GM23248 (cell line): ENCODE measurements at regions not wholly inside any gene's neighbourhood (a gene's known extent, or its start where the extent isn't known, plus 50 kb on each side); places are given as distances from the start of the nearest gene placed in this dataset.
A peak's percentile ranks its signal among the peaks of the same experiment; 100 is the strongest.

Experiments
- DNase-seq: peaks from one replicate; pipeline ENCODE4 v3.0.0-alpha.2; 2015
- H2AFZ ChIP-seq: fragments of 200-600 bp; sonication (generic); 2 replicates; pipeline ENCODE4 v1.6.1; 2016; ENCODE audit warnings: antibody characterized with exemption
- H3F3A ChIP-seq: fragments of 200-600 bp; sonication (generic); 2 replicates; pipeline ENCODE4 v1.6.1; 2016; ENCODE audit warnings: mild to moderate bottlenecking, antibody characterized with exemption, mixed run types; ENCODE audit not compliant: insufficient read depth
- H3K27ac ChIP-seq: fragments of 200-600 bp; sonication (generic); 2 replicates; pipeline ENCODE4 v1.5.1; 2016; ENCODE audit warnings: mild to moderate bottlenecking
- H3K27me3 ChIP-seq: fragments of 200-600 bp; sonication (generic); replicated peaks from 2 replicates; pipeline ENCODE4 v1.6.1; 2016; ENCODE audit warnings: mild to moderate bottlenecking; ENCODE audit not compliant: insufficient read depth
- H3K36me3 ChIP-seq: fragments of 200-600 bp; sonication (generic); 2 replicates; pipeline ENCODE4 v1.6.1; 2016; ENCODE audit warnings: low read depth, mild to moderate bottlenecking
- H3K4me1 ChIP-seq: fragments of 200-600 bp; sonication (generic); 2 replicates; pipeline ENCODE4 v1.6.1; 2016; ENCODE audit warnings: mild to moderate bottlenecking; ENCODE audit not compliant: insufficient read depth
- H3K4me2 ChIP-seq: fragments of 200-600 bp; sonication (generic); one replicate; pipeline ENCODE4 v1.6.1; 2016; ENCODE audit warnings: mild to moderate bottlenecking; ENCODE audit not compliant: unreplicated experiment
- H3K4me3 ChIP-seq: fragments of 200-600 bp; sonication (generic); 2 replicates; pipeline ENCODE4 v1.5.1; 2016; ENCODE audit warnings: mild to moderate bottlenecking
- H3K79me2 ChIP-seq: fragments of 200-600 bp; sonication (generic); 2 replicates; pipeline ENCODE4 v1.6.1; 2016; ENCODE audit warnings: mild to moderate bottlenecking; ENCODE audit not compliant: insufficient read depth
- H3K9ac ChIP-seq: fragments of 200-600 bp; sonication (generic); 2 replicates; pipeline ENCODE4 v1.6.1; 2016; ENCODE audit warnings: mild to moderate bottlenecking
- H3K9me2 ChIP-seq: fragments of 200-600 bp; sonication (generic); 2 replicates; pipeline ENCODE4 v1.6.1; 2016; ENCODE audit warnings: mixed run types, mild to moderate bottlenecking, moderate library complexity; ENCODE audit not compliant: insufficient read depth
- H3K9me3 ChIP-seq: fragments of 200-600 bp; sonication (generic); one replicate; pipeline ENCODE4 v1.6.1; 2017; ENCODE audit warnings: low read depth
- H4K20me1 ChIP-seq: fragments of 200-600 bp; sonication (generic); 2 replicates; pipeline ENCODE4 v1.6.0; 2016; ENCODE audit not compliant: insufficient read depth
- EZH2 ChIP-seq: fragments of 200-600 bp; sonication (generic); IDR thresholded peaks from 2 replicates; pipeline ENCODE4 v1.6.1; 2018; ENCODE audit warnings: antibody characterized with exemption, mild to moderate bottlenecking; ENCODE audit not compliant: insufficient read depth, poor library complexity, severe bottlenecking
- EZH2phosphoT487 ChIP-seq: fragments of 200-600 bp; sonication (generic); IDR thresholded peaks from 2 replicates; pipeline ENCODE4 v1.6.1; 2018; ENCODE audit warnings: antibody characterized with exemption, moderate library complexity, mild to moderate bottlenecking, low read depth; ENCODE audit not compliant: insufficient read depth
- WGBS, 2 experiments: methylation state at CpG; one replicate each; pipeline ENCODE4 v1.1.6; 2015 to 2017; ENCODE audit warnings: low lambda C conversion rate in 2 of 2, low coverage in 1 of 2; ENCODE audit errors: missing lambda C conversion rate in 2 of 2; 5-methylcytosine and 5-hydroxymethylcytosine counted together
- in situ Hi-C: fragments of 300-500 bp; cut with MboI; formaldehyde crosslinking; loops from 2 replicates; pipeline ENCODE4 v1.15.0; 2020

DNA sequence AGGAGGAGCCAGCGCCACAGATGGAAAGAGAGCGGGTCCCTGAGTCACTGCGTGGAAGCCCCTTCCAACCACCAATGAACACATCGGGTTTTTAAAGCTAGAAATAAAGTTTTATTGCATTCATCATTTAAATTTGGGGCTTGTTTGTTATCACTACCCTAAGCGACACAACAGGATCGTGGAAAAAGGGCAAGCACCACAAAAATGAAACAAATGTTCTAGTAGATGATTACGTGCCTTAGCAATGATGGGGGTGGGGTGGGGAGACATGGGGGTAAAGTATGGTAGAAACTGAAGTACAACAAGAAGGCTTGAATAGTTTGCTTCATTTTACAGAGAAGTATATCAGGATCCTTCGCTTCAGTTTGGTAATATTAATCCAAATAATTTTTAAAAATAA lies 221.6 kb upstream of the ATP10A start:
- H3K27me3 ChIP-seq, result no peaks in the 10 kb centered on the region
- no peaks in the 10 kb centered on the region for H3K79me2 ChIP-seq
- no peak for DNase-seq
- no peaks in the 10 kb centered on the region for H3K9me3 ChIP-seq
- peaks cover 48% of the 10 kb centered on the region for H3F3A ChIP-seq
- H3K4me1 ChIP-seq, result peaks cover 32% of the 10 kb centered on the region
- TF ChIP-seq EZH2, result no peak
- no peak for TF ChIP-seq EZH2phosphoT487
- no peak overlapping the region for H3K4me3 ChIP-seq
- no peaks in the 10 kb centered on the region for H4K20me1 ChIP-seq
- WGBS, 2 experiments, result 93 to 99% methylated on average over 8 of the region's 8 CpGs
- no peak overlapping the region for H3K9ac ChIP-seq
- no peak overlapping the region for H2AFZ ChIP-seq
- H3K36me3 ChIP-seq, result no peaks in the 10 kb centered on the region
- in situ Hi-C loops, result no loop called here
- H3K9me2 ChIP-seq, result 0 out of 2 replicates have a peak, but pooled peaks cover 5% of the 10 kb centered on the region
- H3K4me2 ChIP-seq, result no peak overlapping the region
- H3K27ac ChIP-seq, result no peak overlapping the region

- Histone ChIP-seq H3K4me1 (peaks cover 35% of the 10 kb centered on the region), H2AFZ (peak overlapping the region; percentile 95), H3K4me2 (peak overlapping the region; percentile 73), H3K36me3 (no peaks in the 10 kb centered on the region), H3K9ac (0 out of 2 replicates have a peak overlapping the region, but pooled peaks have one; percentile 80), H3K27me3 (no peaks in the 10 kb centered on the region), H3K4me3 (no peak overlapping the region), H3K9me3 (no peaks in the 10 kb centered on the region), H3K27ac (no peak overlapping the region), H3K79me2 (no peaks in the 10 kb centered on the region), H3K9me2 (no peaks in the 10 kb centered on the region), H3F3A (peaks cover 48% of the 10 kb centered on the region), H4K20me1 (no peaks in the 10 kb centered on the region)
- in situ Hi-C loops, result no loop called here
- TF ChIP-seq EZH2, result no peak
- TF ChIP-seq EZH2phosphoT487, result no peak
- 13 to 17% methylated on average over 2 of the region's 2 CpGs for WGBS, 2 experiments
- DNase-seq, result peak; percentile 39
Observed at GRCh38 chr15:26083896-26084295, 220.8 kb upstream of the ATP10A start.

DNA sequence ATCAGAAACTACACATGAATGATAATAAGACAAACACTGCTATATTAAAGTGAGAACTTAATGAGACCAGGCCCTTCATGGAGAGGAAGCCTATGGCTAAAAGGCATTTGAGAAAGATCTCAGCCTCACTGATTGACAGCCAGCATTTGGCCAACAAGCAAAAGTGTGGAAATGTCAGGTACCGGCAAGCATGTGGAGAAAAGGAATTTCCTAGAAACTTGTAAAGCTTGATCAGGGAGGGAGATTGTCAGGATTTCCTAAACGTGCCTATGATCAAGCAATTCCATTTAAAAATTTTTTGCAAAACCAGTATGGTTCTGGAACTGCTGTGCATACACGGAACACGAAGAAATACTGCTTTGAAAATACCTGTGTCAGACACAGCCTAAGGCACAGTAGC lies 220.3 kb upstream of the ATP10A start:
- 74 to 82% methylated on average over 4 of the region's 4 CpGs for WGBS, 2 experiments
- H3K9ac ChIP-seq, result peak overlapping the region; percentile 80
- peak overlapping the region; percentile 88 for H3K4me3 ChIP-seq
- no peaks in the 10 kb centered on the region for H3K9me2 ChIP-seq
- H2AFZ ChIP-seq, result peak overlapping the region; percentile 95
- H4K20me1 ChIP-seq, result no peaks in the 10 kb centered on the region
- peaks cover 48% of the 10 kb centered on the region for H3F3A ChIP-seq
- in situ Hi-C loops, result no loop called here
- no peak overlapping the region for H3K27ac ChIP-seq
- H3K27me3 ChIP-seq, result no peaks in the 10 kb centered on the region
- H3K36me3 ChIP-seq, result no peaks in the 10 kb centered on the region
- no peak for TF ChIP-seq EZH2phosphoT487
- no peak for TF ChIP-seq EZH2
- DNase-seq, result no peak
- H3K4me2 ChIP-seq, result peak overlapping the region; percentile 73
- peaks cover 38% of the 10 kb centered on the region for H3K4me1 ChIP-seq
- no peaks in the 10 kb centered on the region for H3K9me3 ChIP-seq
- no peaks in the 10 kb centered on the region for H3K79me2 ChIP-seq

- no peaks in the 10 kb centered on the region for H3K36me3 ChIP-seq
- no peaks in the 10 kb centered on the region for H3K79me2 ChIP-seq
- DNase-seq, result peak; percentile 97
- peak overlapping the region; percentile 71 for H3K27ac ChIP-seq
- in situ Hi-C loops, result no loop called here
- no peaks in the 10 kb centered on the region for H3K27me3 ChIP-seq
- peak overlapping the region; percentile 88 for H3K4me3 ChIP-seq
- no peaks in the 10 kb centered on the region for H4K20me1 ChIP-seq
- 1 to 3% methylated on average over 47 to 48 of the region's 48 CpGs for WGBS, 2 experiments
- TF ChIP-seq EZH2 (no peak), EZH2phosphoT487 (no peak)
- peak overlapping the region; percentile 80 for H3K9ac ChIP-seq
- peak overlapping the region; percentile 73 for H3K4me2 ChIP-seq
- H3F3A ChIP-seq, result peaks cover 38% of the 10 kb centered on the region
- H3K9me3 ChIP-seq, result no peaks in the 10 kb centered on the region
- no peaks in the 10 kb centered on the region for H3K9me2 ChIP-seq
- H3K4me1 ChIP-seq, result peaks cover 28% of the 10 kb centered on the region
- peak overlapping the region; percentile 95 for H2AFZ ChIP-seq
Observed at GRCh38 chr15:26082221-26083109, 219.3 kb upstream of the ATP10A start.
